SK-MEL-5 (cell line): ENCODE measurements at regions not wholly inside any gene's neighbourhood (a gene's known extent, or its start where the extent isn't known, plus 50 kb on each side); places are given as distances from the start of the nearest gene placed in this dataset.
"Not testable (repeated sequence)": the region's sequence is repeated elsewhere in the genome, so short reads cannot be mapped to it uniquely, and the experiment has no call there.

Experiments
- DNase-seq: peaks from one replicate; pipeline ENCODE4 v3.0.0-alpha.2; 2016; ENCODE audit warnings: low read depth, low spot score
- in situ Hi-C: cut with HindIII; loops from 2 replicates; pipeline ENCODE4 v1.10.0; 2016; ENCODE audit warnings: low sequenced_read_pairs, high pct_unique_total_duplicates, low pct_unique_long_range_greater_than_20kb

DNA sequence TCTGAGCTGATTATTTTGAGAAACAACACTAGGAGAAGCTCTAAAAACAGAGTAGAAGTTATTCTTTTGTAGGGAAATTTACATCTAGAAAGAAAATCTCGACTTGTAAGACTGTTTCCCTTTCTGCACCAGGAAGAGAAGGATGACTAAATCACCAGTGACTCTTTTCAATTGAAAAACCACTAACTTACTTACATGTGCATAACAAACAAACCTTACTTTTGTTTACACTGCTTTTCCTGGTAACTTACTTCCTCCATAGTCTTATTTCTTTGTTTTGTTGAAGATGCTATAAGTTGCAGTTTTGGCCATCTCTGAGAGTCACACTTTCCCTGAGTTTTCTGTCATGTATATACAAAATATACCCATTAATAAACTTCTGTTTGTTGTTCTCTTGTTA, 293.6 kb upstream of the FAT4 start:
- no peak for DNase-seq
- in situ Hi-C loops, result no loop called here

DNA sequence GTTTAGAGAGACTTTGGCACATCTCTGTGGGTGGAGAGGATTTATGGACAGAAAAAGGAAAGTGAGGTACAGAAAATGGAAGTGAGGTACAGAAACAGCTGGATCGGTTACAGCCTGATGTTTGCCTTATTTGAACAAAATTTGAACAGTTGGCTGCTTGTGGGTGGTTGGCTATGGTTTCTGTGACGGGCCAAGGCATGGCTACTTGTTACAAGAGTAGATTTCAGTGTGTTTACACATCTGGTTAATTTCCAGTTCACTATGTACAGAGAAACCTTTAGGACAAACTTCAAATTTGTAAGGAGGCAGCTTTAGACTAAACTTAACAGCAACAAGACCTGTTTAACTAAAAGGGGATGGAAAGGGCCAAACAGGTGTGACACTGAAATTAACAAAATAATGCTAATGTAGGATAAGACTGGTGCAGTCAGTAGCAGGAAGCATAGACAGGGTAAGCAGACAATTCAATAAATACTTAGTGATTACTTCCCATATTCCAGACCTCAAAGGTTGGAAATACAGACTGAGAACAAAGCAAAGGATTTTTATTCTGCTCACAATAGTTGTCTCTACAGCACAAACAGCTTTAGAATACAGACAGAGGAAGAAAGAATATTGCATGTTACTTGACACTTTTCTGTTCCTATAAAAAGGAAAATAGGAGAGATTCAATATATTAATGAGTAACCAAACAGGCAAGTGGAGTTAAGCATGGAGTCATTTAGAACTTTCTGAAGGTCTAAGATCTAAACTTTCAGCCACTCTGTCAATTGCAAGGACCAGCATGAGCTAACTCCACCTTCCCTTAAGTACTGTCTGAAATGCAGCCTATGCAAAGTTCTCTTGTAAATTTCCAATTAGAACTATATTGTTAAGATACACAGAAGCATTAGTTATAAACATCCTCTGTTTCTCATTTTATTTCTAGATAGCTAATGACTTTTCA, 294.4 kb upstream of the FAT4 start:
- DNase-seq, result no peak
- in situ Hi-C loops, result no loop called here

DNA sequence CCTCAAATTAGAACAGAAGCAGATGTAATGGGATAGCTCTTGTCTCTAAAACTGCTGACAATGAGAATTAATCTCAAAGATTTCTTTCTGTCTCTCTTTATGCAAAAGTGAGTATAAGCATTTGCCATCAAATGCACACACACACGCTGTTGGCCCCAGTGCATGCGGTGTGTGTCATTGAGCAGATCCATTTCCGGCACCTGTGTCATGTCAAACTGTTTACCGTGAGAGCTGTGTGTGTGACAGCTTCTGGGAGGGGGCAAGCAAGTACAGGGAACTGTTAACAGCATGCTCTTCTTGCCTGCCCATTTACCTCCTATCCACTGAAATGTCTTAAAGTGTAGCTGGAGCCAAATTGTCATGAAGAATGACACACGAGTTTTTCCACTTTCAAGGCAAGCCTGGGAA, 297.9 kb upstream of the FAT4 start:
- in situ Hi-C loops, result no loop called here
- DNase-seq, result no peak

DNA sequence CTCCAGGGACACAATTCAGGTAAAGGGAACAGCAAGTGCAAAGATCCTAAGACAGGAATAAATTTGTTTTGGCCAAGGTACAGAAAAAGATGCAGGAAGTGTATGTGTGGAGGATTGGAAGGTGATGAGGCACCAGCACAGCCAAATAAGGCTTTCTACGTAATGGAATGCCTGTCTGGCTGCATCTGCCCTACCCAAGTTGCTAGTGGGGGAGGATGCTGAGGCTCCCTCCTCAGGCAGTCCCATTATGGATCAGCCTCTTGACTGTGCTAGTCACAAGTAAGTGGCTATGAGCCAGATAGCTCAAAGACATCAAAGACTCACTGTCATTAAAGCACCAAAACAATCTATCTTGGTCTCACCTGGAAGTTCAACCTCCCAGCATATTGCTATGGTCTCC, 300.9 kb upstream of the FAT4 start:
- in situ Hi-C loops, result no loop called here
- no peak for DNase-seq

GRCh38 chr4:125011646-125012045, 299.1 kb upstream of the ANKRD50 start:
- in situ Hi-C loops, result no loop called here
- DNase-seq, result no peak

DNA sequence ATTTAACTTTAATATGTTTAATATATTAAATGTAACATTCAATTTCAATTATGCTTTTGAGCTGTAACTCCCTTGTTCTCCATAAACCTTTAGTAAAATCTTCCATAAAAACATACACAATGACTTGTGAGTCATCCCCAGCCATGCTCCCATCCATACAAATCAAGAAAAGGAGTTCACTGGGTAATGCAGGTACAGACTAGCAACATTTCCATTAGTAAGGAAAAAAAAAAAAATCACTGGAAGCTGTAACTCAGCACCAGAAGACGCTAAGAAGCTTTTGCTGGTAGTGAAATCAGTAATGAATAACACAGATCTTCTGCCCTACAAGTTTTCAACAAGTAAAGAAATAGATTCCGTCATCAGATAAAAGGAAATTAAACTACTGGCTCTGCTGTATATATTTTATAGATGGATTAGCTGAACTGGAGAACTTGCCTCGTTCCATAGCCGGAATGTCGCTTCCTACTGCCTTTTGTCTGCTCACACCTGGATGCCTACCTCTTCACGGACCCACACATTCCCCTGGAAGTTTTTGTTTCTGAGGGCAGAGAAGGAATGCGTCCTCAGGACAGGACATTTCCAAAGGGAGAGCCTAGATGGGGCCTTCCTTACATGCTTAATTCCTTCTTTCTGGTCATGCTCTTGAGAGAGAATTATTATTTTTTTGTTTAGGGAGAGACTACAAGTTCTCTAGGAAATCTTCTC, 298.4 kb upstream of the ANKRD50 start:
- in situ Hi-C loops, result no loop called here

GRCh38 chr4:125008676-125009075, 296.1 kb upstream of the ANKRD50 start:
- DNase-seq, result no peak
- in situ Hi-C loops, result no loop called here

More for the DNA sequence above, 298.4 kb upstream of the ANKRD50 start:
- no peak for DNase-seq

DNA sequence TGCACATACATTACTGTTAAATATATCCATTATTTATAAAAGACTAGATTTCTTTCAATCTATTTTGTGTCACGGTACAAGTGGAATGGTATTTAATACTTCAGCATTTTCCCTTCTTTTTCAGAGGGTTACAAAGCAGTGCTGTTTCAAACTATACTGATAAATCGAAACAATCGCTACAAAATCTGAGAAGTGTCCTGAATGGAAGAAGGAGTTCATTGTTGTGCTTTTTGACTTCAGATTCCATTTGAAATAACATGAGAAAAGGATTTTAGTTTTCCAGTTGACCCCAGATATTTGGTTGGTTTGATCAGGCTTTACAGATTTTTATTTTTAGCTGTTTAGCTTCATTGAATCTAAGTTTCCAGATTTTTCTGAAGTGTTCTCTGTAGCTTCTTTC, 292.1 kb upstream of the ANKRD50 start:
- DNase-seq, result peak; percentile 14
- in situ Hi-C loops, result no loop called here

GRCh38 chr4:125003840-125004239, 291.3 kb upstream of the ANKRD50 start:
- no peak for DNase-seq
- in situ Hi-C loops, result no loop called here

DNA sequence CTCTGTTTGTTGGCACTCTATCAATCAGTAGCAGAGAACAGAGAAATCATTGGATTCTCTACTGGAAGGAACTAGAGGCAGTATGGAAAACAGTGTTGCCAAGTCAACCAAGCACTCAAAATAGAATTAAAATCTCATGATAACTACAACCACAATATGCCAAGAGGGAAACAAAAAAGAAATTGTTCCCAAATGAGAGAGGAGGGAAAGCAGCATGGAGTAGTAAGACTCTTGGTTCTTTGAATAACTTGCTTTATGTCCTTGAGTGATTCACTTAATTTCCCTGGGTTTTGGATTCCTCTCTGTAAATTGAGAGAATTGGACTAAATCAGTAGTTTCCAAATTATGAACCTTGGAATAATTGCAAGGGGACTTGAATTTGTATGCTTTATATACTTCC, 285.5 kb upstream of the ANKRD50 start:
- DNase-seq, result peak; percentile 92
- in situ Hi-C loops, result no loop called here

- peak; percentile 1 for DNase-seq
- in situ Hi-C loops, result no loop called here
These were observed 284.6 kb upstream of the ANKRD50 start for GRCh38 chr4:124997124-124997523.

- no peak for DNase-seq
- in situ Hi-C loops, result no loop called here
These were observed 281.3 kb upstream of the ANKRD50 start for GRCh38 chr4:124993838-124994237.

DNA sequence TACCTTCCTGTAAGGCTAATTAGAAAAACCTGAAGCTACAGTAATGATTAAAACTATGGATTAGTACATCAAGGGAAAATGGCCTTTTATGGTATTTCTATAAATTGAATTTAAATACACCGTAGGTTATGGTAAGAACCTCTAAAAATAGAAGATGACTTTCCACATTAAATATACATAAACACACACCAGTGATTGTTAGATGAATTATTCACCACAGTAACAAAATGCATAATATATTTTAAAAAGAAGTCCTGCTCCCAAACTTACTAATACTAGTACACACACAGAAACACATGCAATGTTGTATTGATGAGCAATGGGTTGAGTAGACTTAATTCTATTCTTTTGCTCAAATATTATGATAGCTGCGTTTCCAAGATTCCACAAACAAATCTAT, 277.9 kb upstream of the ANKRD50 start:
- in situ Hi-C loops, result no loop called here
- DNase-seq, result no peak

DNA sequence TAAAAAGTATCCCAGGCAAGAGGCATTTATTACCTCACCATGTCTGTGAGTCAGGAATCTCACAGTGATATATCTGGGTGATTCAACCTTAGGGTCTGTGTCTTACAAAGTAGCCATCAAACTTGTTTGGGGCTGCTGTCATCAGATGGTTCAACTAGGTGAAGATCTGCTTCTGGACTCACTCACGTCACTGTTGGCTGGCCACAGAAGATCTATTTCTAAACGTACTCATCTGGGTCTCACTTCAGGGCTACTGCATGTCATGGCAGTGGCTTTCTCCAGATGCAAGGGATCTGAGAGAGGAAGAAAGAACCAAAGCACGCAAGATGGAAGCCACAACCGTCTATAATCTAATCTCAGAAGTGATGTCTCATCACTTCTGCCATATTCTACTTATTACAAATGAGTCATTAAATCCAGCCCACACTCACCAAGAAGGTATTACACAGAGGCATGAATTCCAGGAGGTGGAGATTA, 267.8 kb upstream of the ANKRD50 start:
- no peak for DNase-seq
- in situ Hi-C loops, result no loop called here

DNA sequence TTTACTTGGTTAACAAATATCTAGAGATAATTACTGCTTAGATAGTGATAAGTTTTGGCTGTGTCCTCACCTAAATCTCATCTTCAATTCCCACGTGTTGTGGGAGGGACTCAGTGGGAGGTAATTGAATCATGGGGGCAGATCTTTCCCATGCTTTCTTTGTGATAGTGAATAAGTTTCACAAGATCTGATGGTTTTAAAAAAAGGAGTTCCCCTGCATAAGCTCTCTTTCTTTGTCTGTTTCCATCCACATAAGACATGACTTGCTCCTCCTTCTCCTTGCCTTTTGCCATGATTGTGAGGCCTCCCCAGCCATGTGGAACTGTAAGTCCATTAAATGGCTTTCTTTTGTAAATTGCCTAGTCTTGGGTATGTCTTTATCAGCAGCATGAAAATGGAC, 266.0 kb upstream of the ANKRD50 start:
- DNase-seq, in situ Hi-C loops: not testable (repeated sequence)

GRCh38 chr4:124977045-124977444, 264.5 kb upstream of the ANKRD50 start:
- no peak for DNase-seq
- in situ Hi-C loops, result no loop called here

DNA sequence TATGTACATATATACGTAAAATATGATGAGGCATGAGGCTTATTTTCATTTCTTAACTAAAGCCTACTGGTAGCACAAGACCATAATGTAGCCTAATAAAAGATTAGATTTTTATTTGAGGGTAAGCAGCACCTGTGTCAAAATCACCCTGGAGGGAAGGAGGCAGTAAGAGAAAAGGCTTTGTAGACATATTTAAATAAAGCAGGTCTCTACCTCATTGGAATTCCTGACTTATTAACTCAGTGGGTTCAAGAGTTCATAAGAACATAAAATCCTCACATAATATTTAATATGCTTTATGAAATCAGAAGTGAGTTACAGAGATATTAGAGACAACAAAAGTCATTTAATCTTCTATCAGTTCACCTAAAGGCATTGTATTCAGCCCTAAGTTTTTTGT, 261.6 kb upstream of the ANKRD50 start:
- in situ Hi-C loops, result no loop called here
- no peak for DNase-seq

DNA sequence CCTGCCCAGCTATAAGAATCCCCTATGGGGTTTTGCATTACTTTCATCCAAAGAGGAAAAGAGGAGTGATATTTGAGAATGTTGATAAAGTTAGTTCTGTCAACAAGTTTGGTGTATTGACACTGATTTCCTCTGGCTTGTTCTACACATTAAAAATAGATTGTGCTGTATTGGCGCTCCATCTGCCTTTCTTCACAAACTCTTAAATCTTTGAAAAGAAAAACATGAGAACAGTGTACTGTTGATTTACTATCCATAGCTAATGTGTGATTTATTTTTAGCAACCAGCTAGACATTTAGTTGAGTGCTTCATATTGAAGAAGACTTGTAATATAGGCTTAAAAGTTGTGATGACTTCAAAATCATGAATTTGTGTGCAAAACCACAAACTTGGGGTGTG, 261.2 kb upstream of the ANKRD50 start:
- in situ Hi-C loops, result no loop called here
- DNase-seq, result no peak

GRCh38 chr4:124970011-124970410, 257.5 kb upstream of the ANKRD50 start:
- DNase-seq, result no peak
- in situ Hi-C loops, result no loop called here
